ENCODE measurements at regions not wholly inside any gene's neighbourhood (a gene's known extent, or its start where the extent isn't known, plus 50 kb on each side); places are given as distances from the start of the nearest gene placed in this dataset.

DNA sequence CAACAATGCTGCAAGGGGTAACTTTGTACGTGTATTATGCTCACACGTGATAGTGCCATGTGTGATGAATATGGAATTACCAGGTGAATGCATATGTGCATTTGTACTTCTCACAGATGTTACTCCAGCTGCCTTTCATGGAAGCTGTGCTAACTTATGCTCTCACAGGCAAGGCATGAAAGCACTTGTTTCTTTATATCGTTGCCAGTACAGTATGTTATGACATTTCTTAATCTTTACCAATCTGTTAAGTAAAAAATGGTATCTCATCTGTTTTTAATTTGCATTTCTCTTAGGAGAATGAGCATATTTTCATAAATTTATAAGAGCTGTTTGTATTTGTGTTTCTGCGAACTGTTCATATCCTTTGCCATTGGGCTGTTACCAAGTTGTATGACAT is 311.8 kb upstream of the DMRT1 start:
- intact Hi-C loops (cut with DNase I), result no loop called here

GRCh38 chr9:530681-531080 is 310.8 kb upstream of the DMRT1 start:
- no peak overlapping the region for H3K27ac ChIP-seq
- ATAC-seq, result peak; percentile 58
- TF ChIP-seq, protein P1, sequence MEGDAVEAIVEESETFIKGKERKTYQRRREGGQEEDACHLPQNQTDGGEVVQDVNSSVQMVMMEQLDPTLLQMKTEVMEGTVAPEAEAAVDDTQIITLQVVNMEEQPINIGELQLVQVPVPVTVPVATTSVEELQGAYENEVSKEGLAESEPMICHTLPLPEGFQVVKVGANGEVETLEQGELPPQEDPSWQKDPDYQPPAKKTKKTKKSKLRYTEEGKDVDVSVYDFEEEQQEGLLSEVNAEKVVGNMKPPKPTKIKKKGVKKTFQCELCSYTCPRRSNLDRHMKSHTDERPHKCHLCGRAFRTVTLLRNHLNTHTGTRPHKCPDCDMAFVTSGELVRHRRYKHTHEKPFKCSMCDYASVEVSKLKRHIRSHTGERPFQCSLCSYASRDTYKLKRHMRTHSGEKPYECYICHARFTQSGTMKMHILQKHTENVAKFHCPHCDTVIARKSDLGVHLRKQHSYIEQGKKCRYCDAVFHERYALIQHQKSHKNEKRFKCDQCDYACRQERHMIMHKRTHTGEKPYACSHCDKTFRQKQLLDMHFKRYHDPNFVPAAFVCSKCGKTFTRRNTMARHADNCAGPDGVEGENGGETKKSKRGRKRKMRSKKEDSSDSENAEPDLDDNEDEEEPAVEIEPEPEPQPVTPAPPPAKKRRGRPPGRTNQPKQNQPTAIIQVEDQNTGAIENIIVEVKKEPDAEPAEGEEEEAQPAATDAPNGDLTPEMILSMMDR (IDR thresholded peaks at IDR 0.05), result no peak
- intact Hi-C loops (cut with DNase I), result no loop called here
- H3K9me3 ChIP-seq, result no peaks in the 10 kb centered on the region
- no peak overlapping the region for H3K4me3 ChIP-seq
- H3K36me3 ChIP-seq, result no peaks in the 10 kb centered on the region
- no peaks in the 10 kb centered on the region for H3K4me1 ChIP-seq
- no peak for DNase-seq
- no peaks in the 10 kb centered on the region for H3K27me3 ChIP-seq

More for the DNA sequence above, 311.8 kb upstream of the DMRT1 start:
- ATAC-seq (no peak), DNase-seq (no peak)
- Histone ChIP-seq H3K27me3 (no peaks in the 10 kb centered on the region), H3K4me1 (no peaks in the 10 kb centered on the region), H3K36me3 (no peaks in the 10 kb centered on the region), H3K4me3 (no peak overlapping the region), H3K27ac (no peak overlapping the region), H3K9me3 (no peaks in the 10 kb centered on the region)
- TF ChIP-seq, protein P1 (IDR thresholded peaks at IDR 0.05), result no peak

- Histone ChIP-seq H3K9me3 (no peaks in the 10 kb centered on the region), H3K27me3 (no peaks in the 10 kb centered on the region), H3K4me3 (no peak overlapping the region), H3K4me1 (no peaks in the 10 kb centered on the region), H3K27ac (no peak overlapping the region), H3K36me3 (no peaks in the 10 kb centered on the region)
- TF ChIP-seq, protein P1 (IDR thresholded peaks at IDR 0.05), result no peak
- DNase-seq, result peak in 1 of 4 donors; percentile 21
- intact Hi-C loops (cut with DNase I), result no loop called here
- peak; percentile 21 for ATAC-seq
Measured at GRCh38 chr9:532707-533106, 308.8 kb upstream of the DMRT1 start.

DNA sequence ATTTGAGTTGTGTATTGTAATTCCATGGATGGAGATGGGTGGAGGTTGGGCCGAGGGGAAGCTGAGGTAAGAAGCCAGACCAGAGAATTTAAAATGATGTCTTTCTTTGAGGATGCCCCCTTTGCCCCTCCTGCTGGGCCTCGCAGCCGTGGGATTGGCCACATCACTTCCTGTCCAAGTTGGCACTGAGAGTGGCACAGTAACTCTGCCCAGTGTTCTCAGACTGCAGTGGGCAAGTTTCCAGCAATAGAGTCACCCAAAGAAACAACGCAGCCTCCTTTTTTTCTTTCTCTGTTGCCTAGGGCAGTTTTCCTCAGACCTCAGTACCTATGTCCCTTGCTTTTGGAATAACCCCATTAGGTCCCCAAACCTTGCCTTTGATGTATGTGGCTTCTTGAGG is 306.6 kb upstream of the DMRT1 start:
- Histone ChIP-seq H3K4me3 (no peak overlapping the region), H3K27me3 (no peaks in the 10 kb centered on the region), H3K36me3 (no peaks in the 10 kb centered on the region), H3K27ac (no peak overlapping the region), H3K9me3 (peaks cover 0 to 2% of the 10 kb centered on the region in 2 donors), H3K4me1 (no peaks in the 10 kb centered on the region)
- TF ChIP-seq, protein P1 (IDR thresholded peaks at IDR 0.05), result no peak
- DNase-seq (no peak), ATAC-seq (no peak)
- intact Hi-C loops (cut with DNase I), result no loop called here

DNA sequence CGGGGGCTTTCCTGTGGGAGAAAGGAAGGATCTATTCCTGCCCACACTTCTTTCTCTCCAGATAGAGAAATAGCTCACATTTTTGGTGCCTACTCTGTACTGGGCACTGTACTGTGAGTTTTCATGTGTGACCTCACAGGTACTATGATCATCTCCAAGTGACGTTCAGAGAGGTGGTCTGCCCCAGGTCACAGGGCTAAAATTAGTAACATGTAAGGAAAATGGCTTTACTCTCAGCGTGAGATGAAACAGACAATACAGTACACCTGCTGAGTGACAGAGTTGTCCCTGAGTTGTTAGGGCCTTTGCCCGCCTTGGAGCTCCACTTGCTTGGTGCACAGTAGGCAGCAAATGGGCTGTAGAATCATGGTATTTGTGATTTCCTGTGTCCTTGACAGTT is 306.1 kb upstream of the DMRT1 start:
- intact Hi-C loops (cut with DNase I), result no loop called here
- no peaks in the 10 kb centered on the region for H3K4me1 ChIP-seq
- H3K9me3 ChIP-seq, result peaks cover 0 to 5% of the 10 kb centered on the region in 2 donors
- H3K36me3 ChIP-seq, result no peaks in the 10 kb centered on the region
- TF ChIP-seq, protein P1 (IDR thresholded peaks at IDR 0.05), result no peak
- H3K27ac ChIP-seq, result no peak overlapping the region
- no peak for ATAC-seq
- H3K27me3 ChIP-seq, result no peaks in the 10 kb centered on the region
- DNase-seq, result no peak
- H3K4me3 ChIP-seq, result no peak overlapping the region

All from left lung (tissue), 4 donors.